NCI-H1694 treated with DMSO at 0.1 percent for 48 hours (cell line): ENCODE measurements at regions not wholly inside any gene's neighbourhood (a gene's known extent, or its start where the extent isn't known, plus 50 kb on each side); places are given as distances from the start of the nearest gene placed in this dataset.

Experiments
- DNase-seq: peaks from one replicate; lab custom pipeline; 2025; lab: John Stamatoyannopoulos, UW

GRCh38 chr14:98889836-98890185 is 382.2 kb downstream of the BCL11B start:
- no peak for DNase-seq

DNA sequence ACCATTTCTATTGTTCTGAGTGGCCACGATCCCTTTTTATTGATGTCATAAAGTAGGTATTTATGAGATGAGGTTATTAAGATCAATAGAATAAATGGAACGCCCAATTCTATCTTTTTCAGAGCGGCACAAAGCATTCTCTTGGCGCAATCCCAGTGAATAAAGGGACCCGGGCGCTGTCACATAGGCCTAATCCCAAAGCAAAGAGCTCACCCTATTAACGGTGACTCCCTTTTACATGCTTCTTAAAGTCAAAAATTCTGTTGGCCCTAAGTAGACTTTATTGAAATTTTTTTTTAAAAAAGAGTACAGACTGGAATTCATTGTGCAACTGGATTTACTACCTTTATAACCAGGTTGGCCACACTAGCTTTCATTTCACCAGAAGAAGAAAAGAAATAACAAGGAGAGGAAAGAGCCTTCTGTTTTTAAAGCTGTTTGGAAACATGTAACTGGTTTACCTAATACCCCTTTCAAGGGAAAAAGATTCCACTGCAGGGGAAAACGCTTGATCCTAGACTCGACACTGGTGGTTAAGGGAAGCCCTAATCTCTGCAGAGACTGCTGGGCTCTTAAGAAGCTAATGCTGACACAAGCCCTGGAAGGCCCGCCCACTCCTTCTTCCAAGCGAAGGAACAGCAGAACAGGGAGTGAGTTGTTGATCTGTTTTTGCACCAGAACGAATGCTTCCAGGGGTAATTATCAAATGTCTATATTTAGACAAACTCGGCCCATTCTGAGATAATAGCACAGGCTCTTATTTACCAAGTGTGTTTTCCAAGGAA is 381.2 kb downstream of the BCL11B start:
- no peak for DNase-seq

DNA sequence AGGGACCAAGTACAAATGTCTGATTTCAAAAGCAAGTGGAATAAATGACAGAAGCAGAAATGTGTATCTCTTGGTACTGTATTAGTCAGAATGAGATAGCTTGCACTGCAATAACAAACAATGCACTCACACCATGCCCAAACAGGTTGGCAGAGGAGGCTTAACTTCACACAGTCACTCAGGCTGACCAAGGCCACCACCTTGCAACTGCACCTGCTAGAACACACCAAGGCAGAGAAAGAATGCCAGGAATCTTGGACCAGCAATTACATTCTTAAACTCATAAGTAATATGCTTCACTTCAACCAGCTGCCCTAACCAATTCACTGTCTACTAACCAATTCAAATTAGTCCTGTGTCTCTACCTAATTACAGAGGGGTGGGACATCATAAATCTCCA is 378.3 kb downstream of the BCL11B start:
- DNase-seq: no peak

- DNase-seq: no peak
These were observed 377.4 kb downstream of the BCL11B start for GRCh38 chr14:98894600-98894999.

- no peak for DNase-seq
These were observed 375.5 kb downstream of the BCL11B start for GRCh38 chr14:98896449-98896848.

- DNase-seq: no peak
These were observed 374.2 kb downstream of the BCL11B start for GRCh38 chr14:98897605-98898309.

GRCh38 chr14:98899441-98899840 is 372.6 kb downstream of the BCL11B start:
- DNase-seq: no peak

DNA sequence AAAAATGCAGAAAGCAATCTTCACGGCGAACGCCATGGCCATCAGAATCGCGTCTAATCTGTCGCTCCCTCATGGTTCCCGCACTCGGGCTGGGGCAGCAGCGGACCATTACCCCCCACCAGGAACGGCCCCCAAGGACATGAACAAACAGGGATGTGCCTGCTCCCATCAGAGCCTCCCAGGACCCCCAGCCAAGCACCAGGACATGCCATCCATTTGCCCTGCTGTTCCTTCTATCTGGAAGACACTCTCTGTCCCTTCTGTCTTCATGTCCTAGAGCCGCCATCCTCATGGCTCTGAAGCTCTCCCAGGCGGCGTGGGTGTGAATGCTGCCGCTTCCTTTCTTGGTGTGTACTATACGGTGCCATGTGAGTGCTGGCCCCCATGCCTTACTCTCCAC is 371.8 kb downstream of the BCL11B start:
- DNase-seq: no peak

DNA sequence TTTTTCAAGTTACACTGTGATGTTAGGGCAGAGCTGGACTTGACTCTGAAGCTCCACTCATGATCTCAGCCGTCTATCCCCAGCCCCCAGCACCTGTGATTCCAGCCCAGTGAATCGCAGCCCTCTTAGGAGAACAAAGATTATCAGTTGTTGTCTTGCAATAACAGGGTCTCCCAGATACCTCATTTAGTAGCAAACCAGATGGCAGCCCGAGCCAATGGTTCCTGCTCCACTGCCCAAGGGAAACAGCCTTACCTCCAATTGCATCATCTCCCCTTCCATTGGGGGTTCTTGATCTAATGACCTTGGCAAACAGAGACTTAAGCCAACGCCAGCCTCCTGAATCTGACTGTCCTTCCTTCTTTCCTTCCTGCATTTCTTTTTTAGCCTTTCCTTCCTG is 371.2 kb downstream of the BCL11B start:
- DNase-seq: no peak

DNA sequence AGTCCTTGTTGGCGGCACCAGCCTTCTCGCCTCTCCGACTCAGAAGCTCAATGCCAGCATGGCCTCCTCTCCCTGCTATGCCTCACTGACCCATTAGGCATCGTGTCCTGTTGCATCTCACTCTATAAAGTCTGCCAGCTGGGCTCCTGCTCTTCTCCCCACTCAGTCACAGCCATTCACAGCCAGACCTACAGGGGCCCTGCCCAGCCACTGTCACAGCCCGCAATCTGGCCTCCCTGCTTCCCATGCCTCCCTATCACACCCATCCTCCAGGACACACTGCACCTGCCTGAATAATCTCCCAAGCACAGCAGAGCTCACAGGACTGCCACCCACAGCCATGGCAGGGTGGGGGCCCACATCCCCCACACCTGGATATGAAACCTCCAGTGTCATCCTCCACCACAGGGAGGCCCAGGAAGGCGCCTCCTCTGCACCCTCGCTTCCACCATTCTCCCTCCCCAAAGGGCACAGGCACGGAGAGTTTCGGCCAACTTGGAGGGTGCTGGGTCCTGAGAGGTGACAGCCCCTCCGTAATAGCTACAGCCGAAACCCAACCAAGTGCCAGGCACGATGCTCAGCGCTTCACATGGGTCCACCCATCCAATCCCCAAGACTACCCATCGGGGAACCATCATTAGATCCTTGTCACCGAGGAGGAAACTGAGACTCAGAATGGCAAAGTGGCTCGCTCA is 370.3 kb downstream of the BCL11B start:
- no peak for DNase-seq

- DNase-seq: no peak
These were observed 368.6 kb downstream of the BCL11B start for GRCh38 chr14:98903371-98903770.

DNA sequence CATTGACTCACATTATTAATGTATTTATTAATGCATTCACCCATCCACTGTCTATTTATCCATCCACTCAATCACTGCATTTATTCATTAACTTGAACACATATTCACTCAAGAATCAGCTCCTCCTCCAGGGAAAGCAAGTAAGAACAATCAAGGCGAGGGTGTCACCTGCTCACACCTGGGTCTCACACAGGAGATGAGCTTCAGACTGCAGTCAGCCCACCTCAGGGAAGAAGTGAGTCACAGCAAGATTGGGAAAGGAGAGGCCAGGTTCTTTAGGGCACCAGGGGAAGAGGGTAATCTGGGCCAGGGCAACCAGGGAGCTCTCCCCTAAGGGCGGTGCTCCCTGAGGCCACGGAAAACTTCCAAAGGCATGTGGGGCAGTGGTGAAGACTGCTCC is 367.3 kb downstream of the BCL11B start:
- DNase-seq: no peak

- DNase-seq: no peak
These were observed 365.6 kb downstream of the BCL11B start for GRCh38 chr14:98906123-98906995.

DNA sequence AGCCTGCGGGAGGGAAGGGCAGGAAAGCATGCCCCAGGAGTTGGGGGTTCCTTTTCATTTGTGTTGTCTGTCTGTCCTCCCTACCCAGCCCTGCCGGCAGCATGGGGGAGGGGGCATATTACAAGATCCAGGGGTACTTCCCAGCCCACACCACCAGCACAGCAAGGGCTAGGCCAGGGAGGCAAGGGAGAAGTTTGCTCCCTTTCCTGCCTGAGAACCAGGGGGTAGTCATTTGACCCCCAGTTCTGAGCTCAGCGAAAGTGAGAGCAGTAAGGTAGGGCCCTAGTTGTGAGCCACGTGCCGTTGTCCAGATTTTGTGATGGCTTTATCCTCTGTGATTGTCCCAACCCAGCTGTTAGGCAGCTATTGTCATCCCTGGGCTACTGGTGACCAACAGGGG is 364.7 kb downstream of the BCL11B start:
- no peak for DNase-seq

DNA sequence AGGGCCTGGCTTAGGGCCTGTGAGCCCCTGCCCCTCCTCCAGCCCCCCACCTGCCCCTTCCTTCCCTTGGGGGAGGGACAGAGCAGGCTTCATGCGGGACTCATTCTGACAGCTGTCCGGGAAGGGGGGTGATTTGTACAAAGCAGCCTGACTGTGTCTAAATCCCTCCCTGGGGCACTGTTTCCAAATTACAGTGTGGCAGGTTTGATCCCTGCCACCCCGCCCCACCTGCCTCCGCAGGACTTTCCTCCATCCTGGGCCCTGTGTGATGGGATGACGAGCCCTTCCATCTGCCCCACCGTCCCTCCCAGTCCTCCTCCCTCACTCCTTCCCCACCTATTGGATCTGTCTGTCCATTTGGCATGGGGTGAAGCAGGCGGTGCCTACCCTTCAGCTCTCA is 363.9 kb downstream of the BCL11B start:
- DNase-seq: no peak

DNA sequence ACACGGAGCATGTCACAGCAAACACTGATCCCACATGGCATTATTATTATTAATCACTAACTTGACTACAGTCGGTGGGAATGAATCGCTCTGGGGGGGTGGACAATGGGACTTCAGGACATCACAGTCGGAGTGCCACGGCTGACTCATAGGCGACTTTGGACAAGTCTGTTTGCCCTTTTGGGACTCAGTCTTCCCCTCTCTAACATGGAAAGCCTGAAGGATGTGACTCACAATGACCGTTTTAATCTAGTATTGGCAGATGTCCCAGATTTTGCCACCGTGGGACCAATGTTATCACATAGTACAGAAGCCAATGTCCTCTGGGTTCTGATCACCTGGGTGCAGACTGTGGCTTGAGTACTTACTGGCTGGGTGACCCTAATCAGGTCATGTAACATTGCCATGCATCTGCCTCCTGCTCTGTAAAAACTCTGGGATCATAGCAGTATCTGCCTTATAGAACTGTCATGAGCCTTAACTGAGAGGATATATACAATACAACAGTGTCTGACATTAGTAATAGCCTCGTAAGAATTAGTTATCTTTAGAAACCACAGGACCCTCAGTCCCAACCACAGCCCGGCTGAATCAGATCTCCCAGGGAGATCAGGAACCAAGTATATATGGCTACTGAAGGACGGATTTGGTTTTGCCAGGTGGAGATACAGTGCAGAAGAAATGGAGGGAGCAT is 362.6 kb downstream of the BCL11B start:
- no peak for DNase-seq

GRCh38 chr14:98910061-98910460 is 361.9 kb downstream of the BCL11B start:
- no peak for DNase-seq

GRCh38 chr14:98912655-98913054 is 359.3 kb downstream of the BCL11B start:
- no peak for DNase-seq

- no peak for DNase-seq
These were observed 357.9 kb downstream of the BCL11B start for GRCh38 chr14:98913967-98914650.

- DNase-seq: no peak
These were observed 357.1 kb downstream of the BCL11B start for GRCh38 chr14:98914942-98915341.

GRCh38 chr14:98915625-98916024 is 356.4 kb downstream of the BCL11B start:
- DNase-seq: no peak
